LNCaP clone FGC (cell line): ENCODE measurements at regions not wholly inside any gene's neighbourhood (a gene's known extent, or its start where the extent isn't known, plus 50 kb on each side); places are given as distances from the start of the nearest gene placed in this dataset.
"Not testable (repeated sequence)": the region's sequence is repeated elsewhere in the genome, so short reads cannot be mapped to it uniquely, and the experiment has no call there.

ENCODE experiments used
- DNase-seq: peaks from one replicate; pipeline ENCODE4 v3.0.0-alpha.2; 2011; ENCODE audit warnings: low read depth
- H3K4me3 ChIP-seq: 2 replicates; pipeline ENCODE4 v1.5.1; 2011; ENCODE audit warnings: mild to moderate bottlenecking, low read depth, low read length, control low read depth
- TF ChIP-seq, protein P1 (sequence below): IDR thresholded peaks from 2 replicates; pipeline ENCODE4 v1.5.1; 2012; ENCODE audit warnings: mild to moderate bottlenecking; ENCODE audit not compliant: control insufficient read depth, insufficient read depth; ENCODE audit errors: extremely low read depth

DNA sequence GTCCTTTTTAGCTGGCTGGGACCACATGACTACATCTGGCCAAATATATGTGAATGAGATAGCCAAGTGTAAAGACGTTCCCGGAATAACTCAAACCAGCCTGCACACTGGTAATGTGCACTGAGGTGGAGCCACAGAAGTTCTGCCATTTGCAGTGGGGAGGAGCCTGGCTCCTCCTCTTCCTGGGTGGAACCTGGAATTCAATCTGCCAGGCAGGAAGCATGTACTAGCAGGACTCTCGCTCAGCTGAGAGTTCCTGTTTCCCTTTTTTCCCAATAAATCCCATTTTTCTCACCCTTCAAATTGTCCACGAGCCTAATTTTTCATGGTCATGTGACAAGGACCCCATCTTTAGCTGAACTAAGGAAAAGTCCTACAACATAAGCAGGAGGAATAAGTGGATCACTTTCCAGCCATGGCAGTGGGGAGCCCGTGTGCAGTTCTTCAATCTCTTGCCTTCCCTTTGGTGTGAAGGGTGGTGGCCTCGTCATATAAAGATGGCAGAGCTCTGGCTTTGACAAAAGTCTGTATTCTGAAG lies 183.2 kb downstream of the UXS1 start:
- TF ChIP-seq, protein P1, sequence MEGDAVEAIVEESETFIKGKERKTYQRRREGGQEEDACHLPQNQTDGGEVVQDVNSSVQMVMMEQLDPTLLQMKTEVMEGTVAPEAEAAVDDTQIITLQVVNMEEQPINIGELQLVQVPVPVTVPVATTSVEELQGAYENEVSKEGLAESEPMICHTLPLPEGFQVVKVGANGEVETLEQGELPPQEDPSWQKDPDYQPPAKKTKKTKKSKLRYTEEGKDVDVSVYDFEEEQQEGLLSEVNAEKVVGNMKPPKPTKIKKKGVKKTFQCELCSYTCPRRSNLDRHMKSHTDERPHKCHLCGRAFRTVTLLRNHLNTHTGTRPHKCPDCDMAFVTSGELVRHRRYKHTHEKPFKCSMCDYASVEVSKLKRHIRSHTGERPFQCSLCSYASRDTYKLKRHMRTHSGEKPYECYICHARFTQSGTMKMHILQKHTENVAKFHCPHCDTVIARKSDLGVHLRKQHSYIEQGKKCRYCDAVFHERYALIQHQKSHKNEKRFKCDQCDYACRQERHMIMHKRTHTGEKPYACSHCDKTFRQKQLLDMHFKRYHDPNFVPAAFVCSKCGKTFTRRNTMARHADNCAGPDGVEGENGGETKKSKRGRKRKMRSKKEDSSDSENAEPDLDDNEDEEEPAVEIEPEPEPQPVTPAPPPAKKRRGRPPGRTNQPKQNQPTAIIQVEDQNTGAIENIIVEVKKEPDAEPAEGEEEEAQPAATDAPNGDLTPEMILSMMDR = no peak
- no peak for DNase-seq
- no peak overlapping the region for H3K4me3 ChIP-seq

DNA sequence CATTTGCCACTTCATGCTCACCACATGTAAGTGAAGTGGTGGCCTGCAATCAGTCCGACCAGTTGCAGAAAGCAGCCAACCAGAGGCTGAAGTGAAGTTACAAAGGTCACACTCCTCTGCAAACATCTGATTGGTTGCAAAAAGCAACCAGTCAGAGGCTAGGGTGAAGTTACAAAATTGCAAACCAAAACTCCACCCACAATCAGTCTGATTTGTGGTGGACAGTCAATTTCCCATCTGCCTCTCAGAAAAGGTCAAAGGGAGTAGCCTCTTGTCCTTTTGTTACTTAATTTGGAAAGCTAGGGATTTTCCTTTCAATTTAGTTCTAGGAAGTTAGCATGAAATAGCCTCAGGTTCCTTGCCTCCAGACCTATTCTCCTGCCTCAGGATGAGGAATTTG lies 185.0 kb downstream of the UXS1 start:
- DNase-seq = no peak
- H3K4me3 ChIP-seq = no peak overlapping the region
- TF ChIP-seq, protein P1 = no peak

DNA sequence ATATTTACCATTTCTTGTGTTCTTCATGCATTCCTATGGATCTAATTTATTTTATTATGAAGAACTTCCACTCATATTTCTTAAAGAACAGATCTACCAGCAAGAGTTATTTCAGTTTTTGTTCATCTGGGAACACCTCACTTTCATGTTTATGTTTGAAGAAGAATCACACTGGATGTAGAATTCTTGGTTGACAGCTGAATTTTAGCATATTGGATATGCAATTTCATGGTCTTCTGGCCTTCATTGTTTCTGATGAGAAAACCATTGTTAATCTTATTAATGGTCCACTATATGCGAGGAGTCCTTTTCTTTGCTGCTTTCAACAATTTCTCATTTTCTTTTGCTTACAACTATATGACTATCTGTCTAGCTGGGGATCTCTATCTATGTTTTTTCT lies 189.2 kb downstream of the UXS1 start:
- DNase-seq = no peak
- no peak overlapping the region for H3K4me3 ChIP-seq
- TF ChIP-seq, protein P1 = no peak

DNA sequence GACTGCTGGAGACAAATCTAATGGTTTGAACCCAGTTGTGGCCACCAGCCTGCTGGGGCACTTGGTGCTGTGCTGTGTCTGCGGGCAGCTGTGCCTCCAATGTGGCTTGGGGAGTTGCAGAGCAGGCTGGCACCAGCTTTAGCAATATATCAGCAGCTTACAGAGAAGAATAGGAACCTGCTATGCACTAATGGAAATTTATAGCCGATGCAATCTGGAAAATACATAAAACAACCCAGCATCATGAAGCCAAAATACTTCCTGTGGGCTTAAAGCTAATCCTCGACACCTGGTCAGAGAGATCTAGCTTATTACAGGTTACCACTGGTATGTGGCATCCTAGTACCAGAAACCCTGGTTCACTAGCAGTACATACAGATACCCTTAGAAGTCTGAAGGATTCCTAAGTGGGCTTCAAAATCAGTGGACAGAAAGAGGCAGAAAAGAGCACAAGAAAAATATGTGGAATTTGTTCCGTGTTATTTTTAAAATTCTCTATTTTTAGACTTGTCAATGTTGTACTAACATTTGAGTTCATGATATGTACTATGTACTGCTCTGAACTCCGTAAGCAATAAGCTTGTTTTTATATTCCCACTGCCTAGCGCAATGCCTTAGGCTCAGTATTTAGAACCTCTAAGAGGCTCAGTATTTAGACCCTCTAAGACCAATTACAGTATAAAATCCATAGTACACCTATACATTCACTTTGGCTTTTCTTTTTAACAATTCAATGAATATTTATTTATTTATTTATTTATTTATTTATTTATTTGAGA lies 194.7 kb downstream of the UXS1 start:
- TF ChIP-seq, protein P1 = no peak
- no peak for DNase-seq
- H3K4me3 ChIP-seq = no peak overlapping the region

DNA sequence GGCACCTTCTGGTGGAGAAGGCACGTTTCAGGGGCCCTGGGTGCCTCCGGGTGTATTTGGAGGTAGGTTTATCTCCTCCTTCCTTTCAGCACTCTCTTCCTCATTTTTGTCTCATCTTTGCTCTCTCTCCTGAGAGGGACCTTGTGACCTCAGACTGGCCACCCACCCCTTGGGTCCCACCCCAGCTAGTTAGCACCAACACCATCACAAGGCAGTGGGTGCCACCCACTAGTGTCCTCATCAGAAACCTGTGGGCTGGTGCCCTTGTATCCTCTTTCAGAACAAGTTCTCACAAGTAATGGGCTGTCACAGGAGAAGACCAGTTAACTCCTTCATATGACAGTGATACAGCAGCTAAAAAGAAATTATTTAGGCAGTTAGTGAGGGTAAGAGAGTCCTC lies 196.4 kb downstream of the UXS1 start:
- no peak for DNase-seq
- H3K4me3 ChIP-seq = no peak overlapping the region
- TF ChIP-seq, protein P1 = no peak

DNA sequence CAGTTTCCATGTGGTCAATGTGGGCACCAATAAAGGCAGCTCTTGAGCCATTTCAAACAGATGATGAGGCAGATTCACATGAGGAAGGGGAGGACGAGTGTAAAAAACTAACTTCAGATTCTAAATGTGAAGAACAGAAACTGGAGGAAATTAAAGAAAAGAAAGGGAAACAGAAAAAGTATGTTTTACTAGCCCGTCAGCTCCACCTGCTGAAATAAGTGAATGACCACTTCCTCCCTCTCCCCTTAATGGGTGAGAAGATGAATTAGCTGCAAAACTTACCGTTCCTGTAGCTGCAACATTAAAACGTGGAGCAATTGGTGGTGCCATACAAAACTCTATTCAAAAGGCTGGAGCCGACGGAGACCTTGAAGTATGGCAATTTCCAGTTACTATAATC lies 203.5 kb downstream of the UXS1 start:
- H3K4me3 ChIP-seq = no peak overlapping the region
- no peak for DNase-seq
- TF ChIP-seq, protein P1 = no peak

DNA sequence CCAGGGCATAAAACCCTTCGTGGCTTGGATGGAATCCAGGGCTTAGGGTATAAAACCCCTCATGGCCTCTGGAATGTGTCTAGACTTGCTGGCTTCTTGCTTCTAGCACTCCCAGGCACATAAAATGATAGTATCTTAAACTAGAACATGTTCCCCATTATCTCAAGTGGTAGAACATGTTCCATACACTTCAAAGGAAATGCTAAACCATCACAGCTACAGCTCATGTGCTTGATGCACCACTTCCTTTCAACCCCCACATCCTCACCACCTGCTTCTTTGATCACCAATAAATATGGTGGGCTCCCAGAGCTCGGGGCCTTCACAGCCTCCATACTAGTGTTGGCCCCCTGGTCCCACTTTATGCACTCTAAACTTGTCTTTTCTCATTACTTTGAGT lies 204.3 kb downstream of the UXS1 start:
- not testable (repeated sequence) for H3K4me3 ChIP-seq, DNase-seq
